Skeletal muscle tissue (tissue), 3 donors: ENCODE measurements at regions not wholly inside any gene's neighbourhood (a gene's known extent, or its start where the extent isn't known, plus 50 kb on each side); places are given as distances from the start of the nearest gene placed in this dataset.
A peak's percentile ranks its signal among the peaks of the same experiment; 100 is the strongest.
"Not testable (repeated sequence)": the region's sequence is repeated elsewhere in the genome, so short reads cannot be mapped to it uniquely, and the experiment has no call there.

Source experiments
- H3K27ac ChIP-seq: one replicate; pipeline ENCODE4 v1.7.0; 2013; ENCODE audit warnings: mild to moderate bottlenecking, low read depth, low read length, inconsistent platforms
- H3K27me3 ChIP-seq, 3 donors: one replicate each; pipeline ENCODE4 v1.7.0; 2013; ENCODE audit warnings: low read length in 3 of 3; ENCODE audit not compliant: control insufficient read depth in 3 of 3, insufficient read depth in 3 of 3
- H3K36me3 ChIP-seq, 3 donors: one replicate each; pipeline ENCODE4 v1.7.0; 2013; ENCODE audit warnings: low read length in 3 of 3; ENCODE audit not compliant: control insufficient read depth in 3 of 3, insufficient read depth in 3 of 3
- H3K4me1 ChIP-seq, 3 donors: one replicate each; pipeline ENCODE4 v1.7.0; 2013; ENCODE audit warnings: low read length in 3 of 3, mild to moderate bottlenecking in 3 of 3; ENCODE audit not compliant: control insufficient read depth in 3 of 3, insufficient read depth in 3 of 3
- H3K4me3 ChIP-seq, 3 donors: one replicate each; pipeline ENCODE4 v1.7.0; 2013; ENCODE audit warnings: low read length in 3 of 3
- H3K9ac ChIP-seq, 3 donors: one replicate each; pipeline ENCODE4 v1.7.0; 2013; ENCODE audit warnings: low read length in 3 of 3, mild to moderate bottlenecking in 3 of 3, moderate library complexity in 2 of 3, low read depth in 1 of 3
- H3K9me3 ChIP-seq, 3 donors: one replicate each; pipeline ENCODE4 v1.7.0; 2013; ENCODE audit warnings: low read length in 3 of 3; ENCODE audit not compliant: control insufficient read depth in 3 of 3
- donor health status: Osteomylitis.

DNA sequence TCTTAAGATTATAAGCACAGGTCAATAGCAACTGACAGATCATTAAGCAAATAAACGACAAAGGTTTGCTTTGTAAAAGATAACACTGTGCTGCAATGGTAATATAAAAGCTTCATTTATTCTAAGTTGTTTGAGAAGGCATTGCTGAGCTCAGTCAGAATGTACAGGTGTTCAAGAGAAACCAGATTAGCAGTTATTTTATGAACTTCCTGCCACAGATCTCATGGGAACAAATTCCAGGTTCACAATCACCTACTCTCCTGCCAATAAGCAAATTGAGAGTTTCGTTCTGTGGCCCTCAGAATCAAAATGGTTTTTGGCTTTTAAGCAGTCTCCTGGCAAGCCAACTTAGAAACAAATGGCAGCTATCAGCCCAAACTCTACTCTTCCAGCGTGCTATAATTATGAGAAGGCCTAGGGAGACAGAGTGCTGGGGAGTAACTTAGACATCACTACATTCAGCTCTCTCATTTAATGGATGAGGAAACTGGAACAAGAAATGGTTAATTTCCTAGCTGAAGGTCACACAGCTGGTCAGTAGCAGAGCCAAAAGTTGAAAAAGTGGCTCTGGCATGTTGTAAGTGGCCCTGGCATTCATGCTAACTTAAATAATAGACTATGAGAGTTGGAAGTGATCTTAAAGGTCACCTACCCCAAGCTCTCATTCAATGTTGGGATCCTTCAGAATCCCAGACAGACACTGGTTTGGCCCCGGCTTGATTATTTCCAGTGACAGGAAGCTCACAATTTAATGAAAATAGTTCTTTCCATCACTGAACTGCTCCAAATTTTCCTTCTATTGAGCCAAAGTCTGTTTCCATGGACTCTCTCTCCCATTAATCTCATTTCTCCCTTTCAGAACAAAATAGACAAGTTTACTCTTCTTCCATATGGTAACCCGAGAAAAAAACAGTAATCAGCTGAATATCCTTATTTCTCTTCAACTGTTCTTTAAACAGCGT, 82.6 kb upstream of the EDEM3 start:
- Histone ChIP-seq H3K36me3 (no peaks in the 10 kb centered on the region), H3K4me1 (peaks cover 24 to 32% (median 26%) of the 10 kb centered on the region in 3 donors), H3K4me3 (no peak overlapping the region), H3K9me3 (no peaks in the 10 kb centered on the region), H3K27me3 (no peaks in the 10 kb centered on the region), H3K27ac (peak overlapping the region; percentile 85), H3K9ac (peak overlapping the region; percentile 4 to 58 (median 47))

GRCh38 chr1:184836141-184836540, 81.5 kb upstream of the EDEM3 start:
- Histone ChIP-seq H3K4me1 (peaks cover 24 to 32% (median 26%) of the 10 kb centered on the region in 3 donors), H3K4me3 (no peak overlapping the region), H3K27ac (peak overlapping the region; percentile 85), H3K9me3 (no peaks in the 10 kb centered on the region), H3K36me3 (peaks cover 0 to 2% (median 0%) of the 10 kb centered on the region in 3 donors), H3K27me3 (no peaks in the 10 kb centered on the region), H3K9ac (no peak overlapping the region)

GRCh38 chr1:184833994-184834393, 79.3 kb upstream of the EDEM3 start:
- H3K36me3 ChIP-seq, H3K27ac ChIP-seq, H3K9ac ChIP-seq, H3K27me3 ChIP-seq, H3K9me3 ChIP-seq, H3K4me3 ChIP-seq: not testable (repeated sequence)
- peaks cover 27 to 31% (median 29%) of the 10 kb centered on the region in 3 donors for H3K4me1 ChIP-seq

DNA sequence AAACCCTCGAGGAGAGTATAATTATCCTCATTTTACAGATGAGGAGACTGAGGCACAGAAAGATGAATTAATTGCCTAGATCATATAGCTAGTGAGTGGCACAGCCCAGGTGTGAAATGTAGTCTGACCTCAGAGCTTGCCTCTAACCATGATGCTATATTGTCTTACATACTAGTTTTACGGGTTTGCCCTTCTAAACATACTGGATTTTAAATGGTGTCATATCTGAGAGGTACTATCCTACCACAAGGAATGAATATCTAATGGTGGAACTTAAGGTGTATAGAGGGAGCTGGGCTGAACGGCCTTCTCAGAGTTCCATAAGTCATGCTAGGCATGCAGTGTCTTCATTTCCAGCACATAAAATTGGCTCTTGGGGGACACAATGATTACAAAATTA, 77.9 kb upstream of the EDEM3 start:
- Histone ChIP-seq H3K4me1 (peaks cover 27 to 30% (median 28%) of the 10 kb centered on the region in 3 donors), H3K36me3 (peaks cover 0 to 2% (median 0%) of the 10 kb centered on the region in 3 donors), H3K27ac (no peak overlapping the region), H3K9ac (no peak overlapping the region), H3K4me3 (no peak overlapping the region), H3K27me3 (no peaks in the 10 kb centered on the region), H3K9me3 (no peaks in the 10 kb centered on the region)

GRCh38 chr1:184829496-184829895, 74.8 kb upstream of the EDEM3 start:
- H3K27me3 ChIP-seq, H3K4me3 ChIP-seq, H3K9me3 ChIP-seq, H3K9ac ChIP-seq, H3K36me3 ChIP-seq: not testable (repeated sequence)
- Histone ChIP-seq H3K4me1 (peaks cover 43 to 49% (median 45%) of the 10 kb centered on the region in 3 donors), H3K27ac (peak overlapping the region; percentile 67)

DNA sequence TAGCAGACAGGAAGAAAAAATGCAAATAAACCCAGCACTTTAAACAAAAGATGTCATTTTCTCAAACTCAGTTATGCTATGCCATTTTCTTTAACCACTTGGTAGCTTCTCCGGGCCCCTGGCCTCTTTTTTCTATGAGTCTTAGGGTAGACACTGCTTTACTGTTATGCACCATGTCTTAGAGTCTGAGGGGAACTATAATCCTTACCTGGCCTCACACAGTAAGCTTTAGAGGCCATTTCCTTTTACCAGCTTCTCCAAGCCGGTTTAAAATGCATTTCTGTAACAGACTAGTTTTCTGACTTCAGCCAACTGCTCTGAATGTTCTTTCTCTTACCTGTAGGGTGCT, 73.7 kb upstream of the EDEM3 start:
- peaks cover 52 to 60% (median 53%) of the 10 kb centered on the region in 3 donors for H3K4me1 ChIP-seq
- no peaks in the 10 kb centered on the region for H3K27me3 ChIP-seq
- H3K4me3 ChIP-seq, result no peak overlapping the region
- H3K27ac ChIP-seq, result peak overlapping the region; percentile 88
- H3K9ac ChIP-seq, result peak overlapping the region; percentile 35 to 66 (median 39)
- peaks cover 0 to 2% (median 0%) of the 10 kb centered on the region in 3 donors for H3K36me3 ChIP-seq
- H3K9me3 ChIP-seq, result no peaks in the 10 kb centered on the region

- Histone ChIP-seq H3K27me3 (no peaks in the 10 kb centered on the region), H3K36me3 (peaks cover 0 to 2% (median 2%) of the 10 kb centered on the region in 3 donors), H3K9ac (peak overlapping the region; percentile 51 to 66 (median 55)), H3K4me3 (no peak overlapping the region), H3K9me3 (no peaks in the 10 kb centered on the region), H3K4me1 (peaks cover 58 to 66% (median 58%) of the 10 kb centered on the region in 3 donors), H3K27ac (peak overlapping the region; percentile 88)
Measured at GRCh38 chr1:184827600-184828368, 73.1 kb upstream of the EDEM3 start.

DNA sequence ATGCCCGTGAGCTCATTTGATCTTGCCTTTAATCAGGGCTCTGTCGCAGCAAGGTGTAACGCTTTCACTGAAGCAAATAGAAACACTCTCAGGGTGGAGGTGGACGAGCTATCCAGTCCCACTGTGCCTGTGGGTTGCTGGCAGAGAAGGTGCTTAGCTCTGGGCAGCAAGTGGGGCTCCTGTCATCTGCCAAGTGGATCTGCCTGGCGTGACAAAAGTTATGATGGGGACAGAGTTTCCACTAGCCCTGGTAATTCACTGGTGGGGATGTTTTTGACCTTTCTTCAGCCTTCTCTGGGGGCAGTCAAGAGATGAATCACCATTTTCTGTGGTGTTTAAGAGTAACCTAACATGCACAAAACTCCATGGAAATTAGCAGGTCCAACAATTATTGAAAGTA, 71.3 kb upstream of the EDEM3 start:
- Histone ChIP-seq H3K9me3 (no peaks in the 10 kb centered on the region), H3K27ac (peak overlapping the region; percentile 88), H3K36me3 (peaks cover under 1 to 7% (median 2%) of the 10 kb centered on the region in 3 donors), H3K4me3 (no peak overlapping the region), H3K4me1 (peaks cover 71 to 79% (median 73%) of the 10 kb centered on the region in 3 donors), H3K9ac (peak overlapping the region in 2 of 3 donors; percentile 34 to 45), H3K27me3 (no peaks in the 10 kb centered on the region)

- Histone ChIP-seq H3K4me1 (peaks cover 71 to 79% (median 73%) of the 10 kb centered on the region in 3 donors), H3K9me3 (no peaks in the 10 kb centered on the region), H3K27ac (peak overlapping the region; percentile 88), H3K9ac (peak overlapping the region in 2 of 3 donors; percentile 34 to 45), H3K27me3 (no peaks in the 10 kb centered on the region), H3K4me3 (no peak overlapping the region), H3K36me3 (peaks cover 2 to 7% (median 4%) of the 10 kb centered on the region in 3 donors)
Measured at GRCh38 chr1:184825571-184825970, 70.9 kb upstream of the EDEM3 start.
